ENCODE measurements at regions not wholly inside any gene's neighbourhood (a gene's known extent, or its start where the extent isn't known, plus 50 kb on each side); places are given as distances from the start of the nearest gene placed in this dataset.

DNA sequence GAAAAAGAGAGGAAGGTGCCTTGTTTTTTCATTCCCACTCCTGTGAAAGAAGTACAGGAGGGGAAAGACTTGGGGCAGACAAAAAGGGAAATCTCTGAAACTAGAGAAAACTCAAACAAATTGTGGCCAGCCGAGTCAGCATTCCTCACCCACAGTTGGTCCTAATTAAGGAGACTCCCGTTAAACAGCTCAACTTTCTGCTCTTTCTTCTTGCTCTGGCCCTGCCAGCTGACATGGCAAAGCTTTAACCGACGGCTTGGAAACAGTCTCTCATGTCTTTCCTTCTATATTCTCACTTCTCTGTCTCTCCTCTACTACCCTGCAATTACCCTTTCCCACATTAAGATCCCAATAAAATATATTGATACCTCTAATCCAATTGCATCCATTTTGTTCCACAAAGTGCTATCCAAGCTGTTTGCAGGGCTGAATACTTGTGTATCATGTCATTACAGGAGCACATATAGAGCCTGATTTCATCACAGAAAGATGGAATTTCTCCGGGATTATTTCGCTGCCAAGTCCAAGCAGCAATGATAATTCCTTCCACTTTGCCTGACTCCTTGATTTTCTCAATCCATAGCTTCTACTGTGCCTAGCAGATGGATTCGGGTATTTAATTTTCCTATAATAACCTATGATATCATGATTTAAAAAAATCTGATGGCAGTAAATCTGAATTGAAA, 65.4 kb upstream of the IPO9 start:
- no peak for TF ChIP-seq CTCF (IDR thresholded peaks at IDR 0.05)
- no peak for TF ChIP-seq POLR2A (IDR thresholded peaks at IDR 0.05)
